Type B pancreatic cell (in vitro differentiated cells): ENCODE measurements at regions not wholly inside any gene's neighbourhood (a gene's known extent, or its start where the extent isn't known, plus 50 kb on each side); places are given as distances from the start of the nearest gene placed in this dataset.

Experiments used
- DNase-seq: peaks from one replicate; pipeline ENCODE4 v3.0.0; 2021; ENCODE audit warnings: mixed read lengths; ENCODE audit not compliant: unreplicated experiment; ENCODE audit errors: extremely low spot score
- H3K27ac Mint-ChIP-seq: 2 replicates; pipeline ENCODE4 v1.8.0; 2021; ENCODE audit warnings: mild to moderate bottlenecking, mixed read lengths
- H3K27me3 Mint-ChIP-seq: 2 replicates; pipeline ENCODE4 v1.8.0; 2021; ENCODE audit warnings: mixed read lengths
- H3K36me3 Mint-ChIP-seq: 2 replicates; pipeline ENCODE4 v1.8.0; 2021; ENCODE audit warnings: mixed read lengths
- H3K4me1 Mint-ChIP-seq: one replicate; pipeline ENCODE4 v1.8.0; 2021; ENCODE audit warnings: mixed read lengths; ENCODE audit not compliant: unreplicated experiment
- H3K4me3 Mint-ChIP-seq: 2 replicates; pipeline ENCODE4 v1.8.0; 2021; ENCODE audit warnings: mild to moderate bottlenecking, mixed read lengths
- H3K9me3 Mint-ChIP-seq: 2 replicates; pipeline ENCODE4 v1.8.0; 2021; ENCODE audit warnings: mixed read lengths
- CTCF ChIP-seq: fragments of 200-600 bp; sonication (generic); conservative IDR thresholded peaks from 2 replicates; pipeline ENCODE4 v1.5.0; 2021; ENCODE audit warnings: antibody characterized with exemption, mild to moderate bottlenecking

DNA sequence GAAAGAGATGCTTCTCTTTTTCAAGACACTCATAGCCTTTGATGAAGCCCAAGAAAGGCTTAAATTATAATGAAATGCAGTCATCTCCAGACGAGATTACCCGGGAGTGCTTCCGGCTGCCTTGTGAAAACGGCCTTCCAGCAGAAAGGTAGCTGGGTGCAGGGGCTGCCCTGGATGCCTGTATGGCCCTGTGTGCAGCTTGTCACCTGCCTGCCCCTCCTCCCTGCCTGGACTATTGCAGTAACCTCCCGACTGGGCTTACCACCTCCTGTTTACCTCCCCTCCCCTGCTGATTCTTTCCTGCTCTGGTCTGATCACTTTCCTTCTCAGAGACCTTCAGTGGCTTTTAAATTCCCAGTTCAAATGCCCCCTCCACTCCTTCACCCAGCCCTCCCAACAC lies 126.4 kb upstream of the SYT13 start:
- no peak for TF ChIP-seq CTCF
- H3K27ac Mint-ChIP-seq = no peak overlapping the region
- H3K27me3 Mint-ChIP-seq = peaks cover 22% of the 10 kb centered on the region
- no peak for DNase-seq
- no peaks in the 10 kb centered on the region for H3K36me3 Mint-ChIP-seq
- peaks cover 52% of the 10 kb centered on the region for H3K4me1 Mint-ChIP-seq
- H3K9me3 Mint-ChIP-seq = no peaks in the 10 kb centered on the region
- peak overlapping the region; percentile 42 for H3K4me3 Mint-ChIP-seq

DNA sequence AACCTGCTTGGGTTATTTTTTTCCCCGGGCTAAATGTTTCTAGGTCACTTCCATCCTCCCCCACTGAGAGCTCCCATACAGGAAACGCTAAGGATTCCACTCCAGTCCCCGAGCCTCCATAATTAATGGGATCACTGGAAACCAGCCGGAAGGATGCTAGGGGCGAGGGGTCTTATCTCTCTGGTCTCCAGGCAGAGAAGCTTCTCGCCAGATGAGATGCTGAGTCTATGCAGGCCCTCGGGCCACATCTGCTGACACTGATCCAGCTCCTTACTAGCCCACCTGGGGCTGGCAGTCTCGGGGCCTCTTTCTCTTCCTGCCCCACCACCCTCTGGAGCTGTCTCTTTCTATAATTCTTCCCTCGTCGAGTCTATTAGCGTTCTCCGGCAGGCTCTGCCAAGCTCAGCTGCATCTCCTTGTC lies 125.9 kb upstream of the SYT13 start:
- H3K36me3 Mint-ChIP-seq = no peaks in the 10 kb centered on the region
- no peak for TF ChIP-seq CTCF
- DNase-seq = no peak
- no peaks in the 10 kb centered on the region for H3K9me3 Mint-ChIP-seq
- H3K27ac Mint-ChIP-seq = peak overlapping the region; percentile 24
- no peak overlapping the region for H3K4me3 Mint-ChIP-seq
- peaks cover 52% of the 10 kb centered on the region for H3K4me1 Mint-ChIP-seq
- peaks cover 22% of the 10 kb centered on the region for H3K27me3 Mint-ChIP-seq

- Mint-ChIP-seq H3K4me3 (peak overlapping the region; percentile 72), H3K27me3 (peaks cover 22% of the 10 kb centered on the region), H3K36me3 (no peaks in the 10 kb centered on the region), H3K27ac (peak overlapping the region; percentile 35), H3K4me1 (peaks cover 52% of the 10 kb centered on the region), H3K9me3 (no peaks in the 10 kb centered on the region)
- no peak for TF ChIP-seq CTCF
- no peak for DNase-seq
These were observed 125.2 kb upstream of the SYT13 start for GRCh38 chr11:45411228-45411946.

DNA sequence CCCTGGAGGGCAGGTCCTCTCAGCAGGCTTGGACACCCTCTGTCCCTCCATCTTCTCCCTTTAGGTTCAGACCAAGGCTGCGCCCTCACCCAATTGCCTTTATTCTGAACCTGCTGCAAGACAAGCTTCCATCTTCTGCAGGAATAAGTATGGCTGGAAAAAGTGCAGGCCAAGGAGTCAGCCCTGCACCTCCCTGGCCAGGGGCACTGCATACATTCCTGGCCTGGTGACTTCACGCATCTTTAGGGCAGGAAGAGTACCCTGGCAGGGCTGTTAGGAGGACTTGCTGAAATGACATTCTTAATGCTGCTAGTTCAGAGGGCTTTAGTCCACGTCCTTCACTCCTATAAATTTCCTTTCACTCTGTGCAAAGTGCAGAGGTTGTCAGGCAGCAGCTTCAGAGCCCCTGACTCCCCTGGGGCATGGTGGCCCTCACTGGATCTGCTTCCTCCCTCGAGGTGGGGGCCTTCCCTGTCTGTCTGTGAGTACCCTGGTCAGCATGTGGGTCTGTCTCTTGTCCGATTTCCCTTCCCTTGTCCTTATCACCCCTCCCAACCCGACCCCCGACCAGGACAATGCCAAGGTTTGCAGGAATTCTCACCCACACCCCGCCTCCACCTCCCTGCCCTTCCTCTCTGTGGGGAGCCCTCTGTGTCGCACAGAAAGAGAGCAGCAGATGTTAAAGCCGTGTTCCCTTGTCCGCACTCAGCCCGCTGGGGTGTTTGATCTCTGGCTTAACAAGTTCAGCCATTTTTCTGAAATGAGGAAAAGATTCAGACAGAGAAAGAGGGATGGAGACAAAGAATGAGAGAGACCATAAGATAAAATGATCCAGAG lies 124.5 kb upstream of the SYT13 start:
- H3K36me3 Mint-ChIP-seq = no peaks in the 10 kb centered on the region
- H3K4me1 Mint-ChIP-seq = peaks cover 52% of the 10 kb centered on the region
- DNase-seq = no peak
- H3K27ac Mint-ChIP-seq = peak overlapping the region; percentile 35
- peak overlapping the region; percentile 50 for H3K4me3 Mint-ChIP-seq
- H3K9me3 Mint-ChIP-seq = no peaks in the 10 kb centered on the region
- no peak for TF ChIP-seq CTCF
- H3K27me3 Mint-ChIP-seq = peaks cover 22% of the 10 kb centered on the region

DNA sequence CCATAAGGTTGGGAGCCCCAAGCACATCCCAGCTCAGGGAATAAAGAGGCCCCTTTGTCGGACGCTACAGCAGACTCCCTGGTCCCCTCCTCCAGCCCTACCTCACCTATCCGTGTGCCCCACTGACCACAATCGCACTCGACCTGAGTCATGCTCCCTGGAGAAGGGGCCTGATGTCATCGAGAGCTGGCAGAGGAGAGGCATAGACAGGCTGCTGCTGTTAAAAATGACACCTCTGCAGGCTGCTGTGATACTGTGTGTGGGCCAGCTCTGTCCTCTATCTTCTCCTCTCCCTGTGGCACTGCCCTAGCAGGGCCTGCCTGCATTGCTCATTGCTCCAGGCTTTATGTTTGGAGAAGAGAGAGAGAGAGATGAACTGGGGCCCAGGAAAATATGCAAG lies 123.4 kb upstream of the SYT13 start:
- peaks cover 26% of the 10 kb centered on the region for H3K27me3 Mint-ChIP-seq
- H3K36me3 Mint-ChIP-seq = no peaks in the 10 kb centered on the region
- peaks cover 52% of the 10 kb centered on the region for H3K4me1 Mint-ChIP-seq
- TF ChIP-seq CTCF = no peak
- no peak overlapping the region for H3K4me3 Mint-ChIP-seq
- DNase-seq = no peak
- peak overlapping the region; percentile 48 for H3K27ac Mint-ChIP-seq
- H3K9me3 Mint-ChIP-seq = no peaks in the 10 kb centered on the region
